Osteoblast (primary cell): ENCODE measurements at regions not wholly inside any gene's neighbourhood (a gene's known extent, or its start where the extent isn't known, plus 50 kb on each side); places are given as distances from the start of the nearest gene placed in this dataset.
"Not testable (repeated sequence)": the region's sequence is repeated elsewhere in the genome, so short reads cannot be mapped to it uniquely, and the experiment has no call there.

Experiments
- DNase-seq: peaks from one replicate; pipeline ENCODE4 v3.0.0; 2011; ENCODE audit warnings: low spot score, mixed read lengths; ENCODE audit not compliant: insufficient read length; ENCODE audit errors: missing footprints
- H2AFZ ChIP-seq: 2 replicates; pipeline ENCODE4 v1.6.0; 2011; ENCODE audit warnings: mild to moderate bottlenecking, low read length
- H3K27ac ChIP-seq: 2 replicates; pipeline ENCODE4 v1.5.1; 2011; ENCODE audit warnings: mild to moderate bottlenecking, low read depth, low read length, moderate library complexity
- H3K27me3 ChIP-seq: 2 replicates; pipeline ENCODE4 v1.6.0; 2012; ENCODE audit warnings: mild to moderate bottlenecking, control low read depth, inconsistent platforms, low read length, moderate library complexity; ENCODE audit not compliant: insufficient read depth
- H3K36me3 ChIP-seq: 2 replicates; pipeline ENCODE4 v1.5.1; 2011; ENCODE audit warnings: mild to moderate bottlenecking, low read length, control low read depth, moderate library complexity; ENCODE audit not compliant: insufficient read depth
- H3K4me1 ChIP-seq: 2 replicates; pipeline ENCODE4 v1.5.1; 2011; ENCODE audit warnings: mild to moderate bottlenecking, low read length, control low read depth, moderate library complexity; ENCODE audit not compliant: insufficient read depth
- H3K4me2 ChIP-seq: 2 replicates; pipeline ENCODE4 v1.6.0; 2011; ENCODE audit warnings: mild to moderate bottlenecking, low read length; ENCODE audit not compliant: insufficient read depth
- H3K4me3 ChIP-seq: fragments of 200-600 bp; sonication (generic); 3 replicates; pipeline ENCODE4 v1.5.1; 2012; ENCODE audit warnings: mild to moderate bottlenecking, low read length, inconsistent platforms; ENCODE audit not compliant: insufficient read depth
- H3K79me2 ChIP-seq: 2 replicates; pipeline ENCODE4 v1.6.0; 2012; ENCODE audit warnings: mild to moderate bottlenecking, low read length, control low read depth, inconsistent platforms; ENCODE audit not compliant: insufficient read depth
- H3K9me3 ChIP-seq: 2 replicates; pipeline ENCODE4 v1.5.1; 2011; ENCODE audit warnings: low read depth, low read length, control low read depth
- H4K20me1 ChIP-seq: 2 replicates; pipeline ENCODE4 v1.6.0; 2012; ENCODE audit warnings: mild to moderate bottlenecking, low read length, control low read depth; ENCODE audit not compliant: insufficient read depth
- CTCF ChIP-seq: IDR thresholded peaks from 2 replicates; pipeline ENCODE4 v1.5.1; 2011; ENCODE audit warnings: mild to moderate bottlenecking, low read depth, low read length, moderate library complexity; ENCODE audit errors: extremely low read depth

GRCh38 chr4:38386654-38387188, 277.3 kb upstream of the KLF3 start:
- Histone ChIP-seq H3K27ac (no peak overlapping the region), H3K4me3 (no peak overlapping the region), H3K79me2 (no peaks in the 10 kb centered on the region), H4K20me1 (no peaks in the 10 kb centered on the region), H3K4me2 (no peak overlapping the region), H3K27me3 (no peaks in the 10 kb centered on the region), H3K9me3 (no peaks in the 10 kb centered on the region), H3K36me3 (no peaks in the 10 kb centered on the region), H3K4me1 (peaks cover 3% of the 10 kb centered on the region), H2AFZ (no peak overlapping the region)
- no peak for DNase-seq
- no peak for TF ChIP-seq CTCF

DNA sequence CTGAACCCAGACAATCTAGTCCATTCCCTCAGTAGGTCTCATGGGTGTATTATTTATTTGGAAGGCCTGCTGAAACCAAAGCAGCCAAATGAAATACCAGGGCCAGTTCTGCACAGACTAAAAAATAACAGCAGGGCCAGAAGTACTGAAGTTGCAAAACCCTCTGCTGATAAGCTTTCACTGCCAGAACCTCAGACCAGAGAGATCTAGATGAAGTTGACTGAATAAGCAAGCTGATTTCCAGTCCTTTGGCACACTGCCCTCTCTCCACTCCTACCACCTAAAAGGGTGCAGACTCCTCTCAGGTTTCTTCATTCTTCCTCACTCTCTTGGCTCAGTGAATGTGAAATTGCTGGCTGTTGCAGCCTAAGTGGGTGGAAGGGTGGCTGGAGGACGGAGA, 276.7 kb upstream of the KLF3 start:
- Histone ChIP-seq H3K9me3 (no peaks in the 10 kb centered on the region), H3K4me2 (no peak overlapping the region), H3K79me2 (no peaks in the 10 kb centered on the region), H3K27ac (no peak overlapping the region), H2AFZ (no peak overlapping the region), H3K27me3 (no peaks in the 10 kb centered on the region), H3K4me3 (no peak overlapping the region), H4K20me1 (no peaks in the 10 kb centered on the region), H3K36me3 (no peaks in the 10 kb centered on the region), H3K4me1 (no peaks in the 10 kb centered on the region)
- TF ChIP-seq CTCF = no peak
- DNase-seq = peak; percentile 36

DNA sequence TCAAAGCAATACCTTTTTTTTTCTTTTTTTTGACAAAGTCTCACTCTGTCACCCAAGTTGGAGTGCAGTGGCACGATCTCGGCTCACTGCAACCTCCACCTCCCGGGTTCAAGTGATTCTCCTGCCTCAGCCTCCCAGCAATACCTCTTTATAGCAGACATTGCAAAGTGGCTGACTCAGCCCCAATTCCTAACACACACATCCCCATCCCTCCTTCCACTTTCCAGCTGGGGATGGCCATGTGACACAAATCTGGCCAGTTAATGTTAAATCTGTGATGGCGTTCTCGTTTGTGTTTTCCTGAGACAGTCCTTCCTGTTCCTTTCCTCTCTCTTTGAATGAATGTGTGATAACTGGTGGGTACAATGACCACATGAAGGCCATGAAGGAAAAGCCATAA, 276.2 kb upstream of the KLF3 start:
- no peaks in the 10 kb centered on the region for H3K4me1 ChIP-seq
- H3K4me3 ChIP-seq = no peak overlapping the region
- no peak for TF ChIP-seq CTCF
- H3K4me2 ChIP-seq = no peak overlapping the region
- no peaks in the 10 kb centered on the region for H3K27me3 ChIP-seq
- H3K9me3 ChIP-seq = no peaks in the 10 kb centered on the region
- no peaks in the 10 kb centered on the region for H4K20me1 ChIP-seq
- no peaks in the 10 kb centered on the region for H3K36me3 ChIP-seq
- H3K79me2 ChIP-seq = no peaks in the 10 kb centered on the region
- no peak for DNase-seq
- no peak overlapping the region for H3K27ac ChIP-seq
- H2AFZ ChIP-seq = no peak overlapping the region

- H2AFZ ChIP-seq, H4K20me1 ChIP-seq, H3K4me3 ChIP-seq, H3K27me3 ChIP-seq, H3K36me3 ChIP-seq, DNase-seq, H3K27ac ChIP-seq, H3K4me1 ChIP-seq, H3K4me2 ChIP-seq, H3K79me2 ChIP-seq, H3K9me3 ChIP-seq: not testable (repeated sequence)
Measured at GRCh38 chr4:38388907-38389306, 275.1 kb upstream of the KLF3 start.
